CD14-positive monocyte (primary cell): ENCODE measurements at regions not wholly inside any gene's neighbourhood (a gene's known extent, or its start where the extent isn't known, plus 50 kb on each side); places are given as distances from the start of the nearest gene placed in this dataset.

Experiments used
- DNase-seq, 3 donors: peaks; one replicate each; pipeline ENCODE4 v3.0.0-alpha.2; 2011 to 2022
- H2AFZ ChIP-seq: 2 replicates; pipeline ENCODE4 v1.6.0; 2012; ENCODE audit warnings: mild to moderate bottlenecking, low read depth, low read length, inconsistent platforms; ENCODE audit not compliant: insufficient read depth, poor library complexity, severe bottlenecking
- H3K27ac ChIP-seq, 2 donors: 1 replicate in 1 of 2; 2 replicates in 1 of 2; pipeline ENCODE4 v1.5.1; 2012 to 2013; ENCODE audit warnings: low read length in 2 of 2, control low read depth in 1 of 2, inconsistent platforms in 1 of 2, low read depth in 1 of 2, mild to moderate bottlenecking in 1 of 2
- H3K27me3 ChIP-seq, 2 donors: one replicate each; pipeline versions ENCODE4 v1.6.0 to v1.6.1; 2011 to 2013; ENCODE audit warnings: low read length in 2 of 2; ENCODE audit not compliant: control insufficient read depth in 2 of 2, insufficient read depth in 2 of 2
- H3K36me3 ChIP-seq, 2 donors: replicated peaks in 1 of 2; 1 replicate in 1 of 2; 2 replicates in 1 of 2; pipeline versions ENCODE4 v1.5.1 to v1.6.1; 2012 to 2013; ENCODE audit warnings: low read length in 2 of 2, control low read depth in 1 of 2, inconsistent platforms in 1 of 2, mild to moderate bottlenecking in 1 of 2; ENCODE audit not compliant: insufficient read depth in 2 of 2, control insufficient read depth in 1 of 2
- H3K4me1 ChIP-seq, 2 donors: 1 replicate in 1 of 2; 2 replicates in 1 of 2; pipeline versions ENCODE4 v1.5.1 to v1.6.1; 2012 to 2013; ENCODE audit warnings: low read length in 2 of 2, control low read depth in 1 of 2, inconsistent platforms in 1 of 2, mild to moderate bottlenecking in 1 of 2, moderate library complexity in 1 of 2; ENCODE audit not compliant: insufficient read depth in 2 of 2, control insufficient read depth in 1 of 2
- H3K4me2 ChIP-seq: replicated peaks from 2 replicates; pipeline ENCODE3; 2012; ENCODE audit warnings: low read length, moderate library complexity, mild to moderate bottlenecking; ENCODE audit not compliant: poor library complexity, severe bottlenecking; ENCODE audit errors: extremely low read depth
- H3K4me3 ChIP-seq, 3 experiments: fragments of 200-600 bp in 1 of 3; sonication (generic) in 1 of 3; replicated peaks in 1 of 3; 1 replicate in 2 of 3; 2 replicates in 1 of 3; pipeline ENCODE4 v1.5.1; 2011 to 2013; ENCODE audit warnings: low read length in 3 of 3, mild to moderate bottlenecking in 3 of 3, control low read depth in 2 of 3, low read depth in 2 of 3, inconsistent platforms in 1 of 3, moderate library complexity in 1 of 3
- H3K79me2 ChIP-seq: 2 replicates; pipeline ENCODE4 v1.6.0; 2012; ENCODE audit warnings: mild to moderate bottlenecking, control low read depth, inconsistent platforms, low read length, moderate library complexity; ENCODE audit not compliant: insufficient read depth
- H3K9ac ChIP-seq: 2 replicates; pipeline ENCODE4 v1.6.0; 2017; ENCODE audit warnings: low read length, mild to moderate bottlenecking; ENCODE audit not compliant: insufficient read depth, poor library complexity, severe bottlenecking
- H3K9me3 ChIP-seq, 2 donors: replicated peaks in 1 of 2; 1 replicate in 1 of 2; 2 replicates in 1 of 2; pipeline versions ENCODE4 v1.5.1 to v1.6.1; 2012 to 2013; ENCODE audit warnings: low read length in 2 of 2, control low read depth in 1 of 2; ENCODE audit not compliant: control insufficient read depth in 1 of 2, insufficient read depth in 1 of 2
- H4K20me1 ChIP-seq: 2 replicates; pipeline ENCODE4 v1.6.0; 2012; ENCODE audit warnings: mild to moderate bottlenecking, low read length, control low read depth, moderate library complexity; ENCODE audit not compliant: insufficient read depth
- H3K27ac Mint-ChIP-seq, 7 donors: one replicate each; pipeline ENCODE4 v1.8.0; 2020; ENCODE audit warnings: mild to moderate bottlenecking in 7 of 7, mixed read lengths in 7 of 7, moderate library complexity in 6 of 7, inconsistent platforms in 2 of 7
- H3K27me3 Mint-ChIP-seq, 3 donors: one replicate each; pipeline ENCODE4 v1.8.0; 2021 to 2022; ENCODE audit warnings: low read depth in 3 of 3, mild to moderate bottlenecking in 3 of 3, mixed read lengths in 3 of 3, moderate library complexity in 3 of 3, inconsistent platforms in 1 of 3
- H3K36me3 Mint-ChIP-seq, 2 donors: one replicate each; pipeline ENCODE4 v1.8.0; 2020; ENCODE audit warnings: mixed read lengths in 2 of 2, inconsistent platforms in 1 of 2, mild to moderate bottlenecking in 1 of 2
- H3K4me1 Mint-ChIP-seq: one replicate; pipeline ENCODE4 v1.8.0; 2020; ENCODE audit warnings: mild to moderate bottlenecking, mixed read lengths
- H3K4me3 Mint-ChIP-seq, 2 donors: one replicate each; pipeline ENCODE4 v1.8.0; 2020; ENCODE audit warnings: mild to moderate bottlenecking in 2 of 2, mixed read lengths in 2 of 2, moderate library complexity in 1 of 2
- H3K9me3 Mint-ChIP-seq, 7 donors: one replicate each; pipeline ENCODE4 v1.8.0; 2020 to 2022; ENCODE audit warnings: mixed read lengths in 7 of 7, mild to moderate bottlenecking in 6 of 7, moderate library complexity in 6 of 7, inconsistent platforms in 2 of 7
- CTCF ChIP-seq: fragments of 200-600 bp; IDR thresholded peaks from one replicate; pipeline ENCODE4 v1.8.0; 2022; ENCODE audit warnings: antibody characterized with exemption, mild to moderate bottlenecking
- WGBS: methylation state at CpG from one replicate; pipeline ENCODE4 v1.1.5; 2013; ENCODE audit warnings: missing lambda C conversion rate; ENCODE audit not compliant: insufficient coverage; 5-methylcytosine and 5-hydroxymethylcytosine counted together
- intact Hi-C, 2 donors: fragments of 100-400 bp; cut with micrococcal nuclease; formaldehyde crosslinking; loops; one replicate each; pipeline versions ENCODE4 v1.15.0 to v1.15.1; 2023

- WGBS = no CpG with 5 or more reads among the region's 2 CpGs
- Histone ChIP-seq H4K20me1 (no peaks in the 10 kb centered on the region), H3K4me1 (peaks cover 0 to 5% of the 10 kb centered on the region in 2 donors), H3K79me2 (no peaks in the 10 kb centered on the region), H3K27ac (no peak overlapping the region), H3K4me3 (no peak overlapping the region), H3K9ac (no peak overlapping the region), H3K36me3 (no peaks in the 10 kb centered on the region), H3K27me3 (no peaks in the 10 kb centered on the region), H3K9me3 (no peaks in the 10 kb centered on the region), H3K4me2 (no peak overlapping the region), H2AFZ (no peak overlapping the region)
- no peak for DNase-seq
- Mint-ChIP-seq H3K36me3 (no peaks in the 10 kb centered on the region), H3K4me3 (no peak overlapping the region), H3K4me1 (peaks cover 11% of the 10 kb centered on the region), H3K27ac (no peak overlapping the region), H3K27me3 (peaks cover 0 to 4% (median 1%) of the 10 kb centered on the region in 3 donors), H3K9me3 (peaks cover 0 to 10% (median 2%) of the 10 kb centered on the region in 7 donors)
- TF ChIP-seq CTCF = no peak
- intact Hi-C loops = no loop called here
Measured at GRCh38 chr12:67594888-67595287, 53.7 kb upstream of the DYRK2 start.

- Mint-ChIP-seq H3K4me1 (peaks cover 11% of the 10 kb centered on the region), H3K9me3 (peaks cover 0 to 10% (median 2%) of the 10 kb centered on the region in 7 donors), H3K27me3 (peaks cover 0 to 4% (median 1%) of the 10 kb centered on the region in 3 donors), H3K27ac (no peak overlapping the region), H3K4me3 (no peak overlapping the region), H3K36me3 (no peaks in the 10 kb centered on the region)
- Histone ChIP-seq H3K36me3 (no peaks in the 10 kb centered on the region), H3K9me3 (no peaks in the 10 kb centered on the region), H3K79me2 (no peaks in the 10 kb centered on the region), H3K27me3 (no peaks in the 10 kb centered on the region), H3K9ac (no peak overlapping the region), H3K4me3 (no peak overlapping the region), H3K4me2 (no peak overlapping the region), H3K27ac (no peak overlapping the region), H2AFZ (no peak overlapping the region), H3K4me1 (peaks cover 0 to 2% of the 10 kb centered on the region in 2 donors), H4K20me1 (no peaks in the 10 kb centered on the region)
- intact Hi-C loops = no loop called here
- 100% methylated on average over 3 of the region's 3 CpGs for WGBS
- TF ChIP-seq CTCF = no peak
- DNase-seq = no peak
Measured at GRCh38 chr12:67595365-67595764, 53.2 kb upstream of the DYRK2 start.
